ENCODE measurements at regions not wholly inside any gene's neighbourhood (a gene's known extent, or its start where the extent isn't known, plus 50 kb on each side); places are given as distances from the start of the nearest gene placed in this dataset.
"Not testable (repeated sequence)": the region's sequence is repeated elsewhere in the genome, so short reads cannot be mapped to it uniquely, and the experiment has no call there.

- DNase-seq: no peak
These were observed 72.6 kb upstream of the CITED2 start for GRCh38 chr6:139446768-139447655.

GRCh38 chr6:139446138-139446715 is 71.8 kb upstream of the CITED2 start:
- DNase-seq: no peak

DNA sequence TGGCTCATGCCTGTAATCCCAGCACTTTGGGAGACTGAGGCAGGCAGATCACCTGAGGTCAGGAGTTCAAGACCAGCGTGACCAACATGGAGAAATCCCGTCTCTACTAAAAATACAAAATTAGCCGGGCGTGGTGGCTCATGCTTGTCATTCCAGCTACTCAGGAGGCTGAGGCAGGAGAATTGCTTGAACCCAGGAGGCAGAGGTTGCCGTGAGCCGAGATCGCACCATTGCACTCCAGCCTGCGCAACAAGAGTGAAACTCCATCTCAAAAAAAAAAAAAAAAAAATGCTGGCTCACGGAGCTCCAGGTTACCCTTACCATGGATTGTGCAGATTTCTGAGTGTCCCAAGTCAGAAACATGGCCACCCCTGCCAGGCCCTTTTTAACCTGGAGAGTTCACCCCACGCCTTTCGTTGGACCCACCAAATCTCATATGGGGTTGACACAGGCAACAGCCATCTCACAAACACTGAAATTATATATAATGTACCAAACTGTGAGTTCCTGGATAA is 69.9 kb upstream of the CITED2 start:
- DNase-seq: not testable (repeated sequence)

DNA sequence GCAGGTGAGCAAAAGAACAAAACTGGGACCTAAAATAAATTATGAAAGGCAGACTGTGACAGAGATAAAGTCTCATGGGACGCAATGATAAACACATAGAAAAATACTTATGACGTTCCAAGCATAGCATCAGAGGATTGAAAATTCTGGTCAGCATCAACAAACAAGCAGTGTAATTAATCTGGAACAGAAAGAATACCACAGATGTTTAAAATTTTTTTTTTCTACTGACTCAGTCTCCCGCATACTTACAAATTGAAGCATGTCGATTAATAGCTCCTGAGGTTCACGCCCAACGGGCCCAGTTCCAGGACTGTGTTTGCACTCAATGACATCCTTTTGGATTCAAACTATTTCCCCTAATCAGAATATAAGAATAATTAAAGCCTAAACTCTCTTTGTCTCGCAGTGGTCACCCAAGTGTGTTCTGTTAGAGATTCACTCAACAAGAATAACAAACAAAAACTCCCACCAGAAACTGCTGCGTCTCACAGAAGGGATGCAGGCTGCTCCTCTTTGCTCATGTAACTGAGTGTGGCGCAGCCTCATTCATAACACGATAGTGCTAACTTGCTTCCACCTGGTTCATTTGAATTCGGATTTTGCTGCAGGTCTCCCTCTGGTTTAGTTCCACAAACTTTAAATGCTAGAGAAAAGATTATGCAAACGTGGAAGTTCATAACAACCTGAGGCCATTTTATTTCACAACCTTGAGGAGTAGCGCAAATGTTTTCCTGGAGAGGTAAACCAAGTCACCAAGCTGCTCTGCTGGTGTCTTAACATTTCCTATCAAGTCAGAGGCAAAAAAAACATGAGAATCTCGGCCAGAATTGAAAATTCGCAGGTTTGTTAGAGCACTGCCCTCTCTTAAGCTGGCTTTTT is 69.0 kb upstream of the CITED2 start:
- no peak for DNase-seq

DNA sequence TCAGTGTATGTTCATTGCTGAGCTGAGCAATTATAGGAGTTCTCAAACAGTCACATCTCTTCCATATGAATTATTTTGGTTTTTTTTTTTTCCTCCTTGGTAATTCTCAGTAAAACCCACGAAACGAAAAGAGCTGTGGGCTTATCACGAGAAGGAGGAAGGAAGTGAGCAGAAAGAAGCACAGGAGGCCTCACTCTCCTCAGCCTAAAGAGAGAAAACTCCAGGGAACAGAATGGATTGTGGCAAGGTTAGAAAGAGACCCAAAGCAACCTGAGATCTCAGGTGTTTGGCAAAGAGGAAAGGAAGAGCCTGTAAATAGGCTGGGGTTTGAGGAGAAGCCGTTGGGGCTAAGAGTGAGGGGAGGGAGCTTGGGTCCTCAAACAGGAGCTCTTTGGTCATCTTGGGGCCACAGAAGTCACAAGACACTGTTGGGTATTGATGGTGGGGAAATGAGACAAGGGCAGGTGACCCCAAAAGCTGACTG is 67.8 kb upstream of the CITED2 start:
- no peak for DNase-seq

- DNase-seq: no peak
These were observed 64.9 kb upstream of the CITED2 start for GRCh38 chr6:139439349-139439748.

- no peak for DNase-seq
These were observed 64.3 kb upstream of the CITED2 start for GRCh38 chr6:139438775-139439174.

GRCh38 chr6:139436957-139437348 is 62.5 kb upstream of the CITED2 start:
- DNase-seq: no peak

DNA sequence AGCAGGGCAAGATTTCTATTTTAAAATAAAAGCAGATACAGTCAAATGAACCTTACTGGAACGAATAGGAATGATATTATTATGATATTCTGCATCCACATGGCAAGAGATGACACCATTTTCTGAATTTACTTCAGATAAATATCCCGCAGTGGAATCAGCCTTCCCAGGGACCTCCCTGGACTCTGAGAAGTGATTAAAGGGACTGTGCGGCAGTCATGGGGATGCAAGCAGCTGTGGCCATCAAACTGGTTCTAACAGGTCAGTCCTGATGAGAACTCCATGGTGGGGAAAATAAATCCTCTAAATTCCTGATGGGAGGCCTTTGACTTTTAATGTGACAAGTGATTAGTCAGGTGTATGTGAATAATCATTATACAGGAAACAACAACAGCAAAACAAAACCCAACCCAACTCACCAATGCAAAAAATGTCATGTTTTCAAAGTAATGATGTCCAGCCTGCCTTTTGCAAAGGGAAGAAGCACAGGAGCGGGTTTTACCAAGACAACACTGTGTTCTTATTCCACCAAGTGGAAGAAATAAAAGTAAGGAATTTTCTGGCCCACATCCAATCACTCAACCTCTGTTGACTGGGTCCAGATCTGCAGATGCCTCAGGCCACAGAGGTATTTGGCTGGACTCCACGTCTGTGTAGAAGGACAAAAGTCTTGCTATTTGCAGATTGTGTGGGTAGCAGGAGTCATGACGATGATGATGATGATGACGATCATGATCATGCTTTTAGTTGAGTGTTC is 61.9 kb upstream of the CITED2 start:
- no peak for DNase-seq

DNA sequence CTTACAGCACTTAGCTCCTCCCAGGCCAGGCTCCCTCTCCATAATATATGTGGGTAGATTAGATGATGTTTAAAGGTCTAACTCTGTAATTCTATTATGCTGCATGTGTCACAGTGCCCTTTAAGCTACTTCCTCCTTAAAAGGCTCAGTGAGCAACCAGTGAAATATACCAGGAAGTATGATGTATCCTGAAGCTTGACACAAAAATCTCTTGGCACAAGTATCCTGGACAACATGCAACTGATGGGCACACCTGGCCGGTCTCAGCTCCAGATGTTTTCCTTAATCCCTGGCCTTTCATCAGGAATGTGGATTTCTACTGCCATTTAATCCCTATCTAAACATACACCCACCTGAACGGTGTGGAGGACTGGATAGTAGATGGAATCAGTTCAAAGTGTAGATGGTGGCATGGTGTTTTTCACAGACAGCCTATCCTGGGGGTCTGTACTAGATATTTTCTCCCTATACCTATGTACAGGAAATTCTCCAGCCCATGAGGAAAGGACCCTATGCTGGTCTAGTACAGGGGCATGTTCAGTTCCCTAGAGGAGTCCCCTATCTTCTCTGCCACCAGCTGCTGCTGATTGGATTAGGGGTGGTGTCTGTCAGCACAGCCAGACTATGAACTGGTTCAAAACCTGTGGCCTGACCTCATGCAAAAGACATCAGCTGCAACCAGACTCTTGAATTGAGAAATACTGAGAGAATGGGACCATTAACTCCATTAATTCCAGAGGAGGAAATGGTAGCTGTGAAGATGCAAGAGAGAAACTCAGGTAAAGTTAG is 59.4 kb upstream of the CITED2 start:
- no peak for DNase-seq

DNA sequence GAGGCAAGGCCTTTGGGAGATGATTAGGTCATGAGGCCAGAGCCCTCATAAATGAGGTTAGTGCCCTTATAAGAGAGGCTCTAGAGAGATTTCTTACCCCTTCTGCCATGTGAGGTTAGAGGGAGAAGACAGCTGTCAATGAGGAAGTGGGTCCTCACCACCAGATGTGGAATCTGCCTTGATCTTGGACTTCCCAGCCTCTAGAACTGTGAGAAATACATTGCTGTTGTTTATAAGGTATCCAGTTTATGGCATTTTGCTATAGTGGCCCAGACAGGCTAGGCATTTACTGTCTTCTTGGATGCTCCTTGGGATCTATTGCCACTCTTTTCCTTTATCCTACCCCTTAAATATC is 57.1 kb upstream of the CITED2 start:
- no peak for DNase-seq

GRCh38 chr6:139430899-139431601 is 56.6 kb upstream of the CITED2 start:
- no peak for DNase-seq

GRCh38 chr6:139429580-139430145 is 55.2 kb upstream of the CITED2 start:
- DNase-seq: no peak

DNA sequence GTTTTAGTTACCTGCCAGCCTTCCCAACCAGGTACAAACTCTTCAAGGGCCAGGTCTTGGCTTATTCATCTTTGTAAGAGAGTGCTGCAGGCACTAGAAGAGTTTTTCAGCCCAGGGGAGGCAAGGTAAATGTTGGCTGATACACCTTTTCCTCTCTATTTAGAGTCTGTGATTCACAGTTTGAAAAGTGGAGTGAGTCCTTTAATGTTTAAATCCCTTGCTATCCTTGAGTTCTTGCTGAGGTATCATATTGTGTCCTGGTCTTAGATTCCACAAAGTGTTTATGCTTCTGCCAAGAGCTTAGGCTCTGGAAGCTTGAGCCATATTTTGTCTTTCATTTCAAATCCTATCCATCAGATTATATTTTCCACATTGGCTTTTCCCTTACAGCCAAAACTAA is 52.8 kb upstream of the CITED2 start:
- no peak for DNase-seq

DNA sequence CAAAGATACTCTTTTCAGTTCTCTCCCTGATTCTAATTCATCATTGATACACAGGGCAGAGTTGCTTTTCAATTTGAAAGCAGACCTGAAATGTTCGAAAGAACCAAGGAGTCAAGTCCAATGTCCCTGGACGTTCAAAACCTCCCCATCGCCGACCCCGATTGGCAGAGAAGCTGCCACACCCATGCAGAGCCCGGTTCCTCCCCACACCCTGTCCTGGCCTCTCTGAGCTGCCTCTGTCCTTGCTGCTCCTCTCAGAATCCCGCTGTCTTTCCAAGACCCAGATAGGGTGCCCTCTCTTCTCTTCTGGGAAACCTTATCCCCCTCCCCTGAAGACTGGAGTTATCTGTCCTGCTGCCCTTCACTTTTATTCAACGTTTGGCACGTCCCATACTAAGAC is 52.3 kb upstream of the CITED2 start:
- DNase-seq: no peak

- DNase-seq: no peak
These were observed 51.3 kb upstream of the CITED2 start for GRCh38 chr6:139425780-139426179.

GRCh38 chr6:139423971-139424667 is 49.7 kb upstream of the CITED2 start:
- no peak for DNase-seq

Data from activated T-cell treated with anti-CD3 and anti-CD28 coated beads for 4 hours (primary cell).